Body of pancreas (tissue), 4 donors: ENCODE measurements at regions not wholly inside any gene's neighbourhood (a gene's known extent, or its start where the extent isn't known, plus 50 kb on each side); places are given as distances from the start of the nearest gene placed in this dataset.

Experiments used
- ATAC-seq: fragments of 150-250 bp; one replicate; pipeline ENCODE4 v1.9.1; 2016
- DNase-seq, 4 donors: peaks; one replicate each; pipeline ENCODE4 v3.0.0-alpha.2; 2019
- H3K27ac ChIP-seq, 4 donors: fragments of 200-600 bp; sonication (generic); 1 replicate in 3 of 4; 2 replicates in 1 of 4; pipeline versions ENCODE4 v1.5.1 to v1.6.1; 2016 to 2019; ENCODE audit warnings: mild to moderate bottlenecking in 1 of 4, mixed read lengths in 1 of 4, moderate library complexity in 1 of 4
- H3K27me3 ChIP-seq, 2 donors: fragments of 200-600 bp; sonication (generic); one replicate each; pipeline ENCODE4 v1.6.0; 2016; ENCODE audit warnings: mild to moderate bottlenecking in 1 of 2
- H3K36me3 ChIP-seq, 2 donors: fragments of 200-600 bp; sonication (generic); replicated peaks in 1 of 2; 2 replicates each; pipeline ENCODE4 v1.5.1; 2016; ENCODE audit warnings: low read depth in 2 of 2; ENCODE audit not compliant: insufficient read depth in 1 of 2
- H3K4me1 ChIP-seq: fragments of 200-600 bp; sonication (generic); one replicate; pipeline ENCODE4 v1.6.0; 2016
- H3K4me3 ChIP-seq, 2 donors: fragments of 200-600 bp; sonication (generic); 1 replicate in 1 of 2; 2 replicates in 1 of 2; pipeline ENCODE4 v1.5.1; 2016 to 2019
- H3K9me3 ChIP-seq, 3 donors: fragments of 200-600 bp; sonication (generic); 1 replicate in 2 of 3; 2 replicates in 1 of 3; pipeline ENCODE4 v1.5.1; 2016
- POLR2A ChIP-seq, 3 donors: fragments of 450-650 bp; IDR thresholded peaks; one replicate each; pipeline ENCODE4 v1.6.1; 2016; ENCODE audit warnings: antibody characterized with exemption in 3 of 3, mild to moderate bottlenecking in 2 of 3
- WGBS, 2 donors: methylation state at CpG; one replicate each; pipeline ENCODE4 v1.1.5; 2017; 5-methylcytosine and 5-hydroxymethylcytosine counted together
- intact Hi-C: fragments of 100-400 bp; cut with DNase I; formaldehyde crosslinking; loops from one replicate; pipeline ENCODE4 v1.15.1; 2023
- TF ChIP-seq, protein P1 (sequence below), 7 experiments: fragments of 450-650 bp in 4 of 7; fragments of 200-600 bp in 3 of 7; sonication (generic) in 3 of 7; IDR thresholded peaks; one replicate each; pipeline ENCODE4 v1.5.1; 2016 to 2019; ENCODE audit warnings: antibody characterized with exemption in 7 of 7

DNA sequence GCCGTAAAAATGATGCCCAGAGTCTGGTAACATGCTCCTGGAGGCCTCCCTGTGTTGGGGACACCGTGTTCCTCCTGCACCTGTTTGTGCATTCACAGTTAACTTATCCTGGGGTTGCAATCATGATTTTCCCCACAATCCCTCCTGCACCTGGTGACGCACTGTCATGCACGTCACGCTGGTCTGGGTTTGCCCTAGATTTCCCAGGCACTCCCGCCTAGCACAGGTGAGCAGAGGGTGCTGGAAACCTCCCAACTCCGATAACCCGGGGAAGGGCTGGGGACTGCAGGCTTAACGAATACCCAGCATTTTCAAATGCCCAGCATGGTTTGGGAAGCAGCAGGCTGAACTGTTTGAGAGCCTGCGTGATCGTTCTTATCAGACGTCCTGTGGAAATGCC lies 427.1 kb downstream of the TCERG1L start:
- no peak for TF ChIP-seq POLR2A (IDR thresholded peaks at IDR 0.05)
- TF ChIP-seq, protein P1, sequence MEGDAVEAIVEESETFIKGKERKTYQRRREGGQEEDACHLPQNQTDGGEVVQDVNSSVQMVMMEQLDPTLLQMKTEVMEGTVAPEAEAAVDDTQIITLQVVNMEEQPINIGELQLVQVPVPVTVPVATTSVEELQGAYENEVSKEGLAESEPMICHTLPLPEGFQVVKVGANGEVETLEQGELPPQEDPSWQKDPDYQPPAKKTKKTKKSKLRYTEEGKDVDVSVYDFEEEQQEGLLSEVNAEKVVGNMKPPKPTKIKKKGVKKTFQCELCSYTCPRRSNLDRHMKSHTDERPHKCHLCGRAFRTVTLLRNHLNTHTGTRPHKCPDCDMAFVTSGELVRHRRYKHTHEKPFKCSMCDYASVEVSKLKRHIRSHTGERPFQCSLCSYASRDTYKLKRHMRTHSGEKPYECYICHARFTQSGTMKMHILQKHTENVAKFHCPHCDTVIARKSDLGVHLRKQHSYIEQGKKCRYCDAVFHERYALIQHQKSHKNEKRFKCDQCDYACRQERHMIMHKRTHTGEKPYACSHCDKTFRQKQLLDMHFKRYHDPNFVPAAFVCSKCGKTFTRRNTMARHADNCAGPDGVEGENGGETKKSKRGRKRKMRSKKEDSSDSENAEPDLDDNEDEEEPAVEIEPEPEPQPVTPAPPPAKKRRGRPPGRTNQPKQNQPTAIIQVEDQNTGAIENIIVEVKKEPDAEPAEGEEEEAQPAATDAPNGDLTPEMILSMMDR (IDR thresholded peaks at IDR 0.05): no peak
- no peak overlapping the region for H3K4me3 ChIP-seq
- no peak overlapping the region for H3K27ac ChIP-seq
- DNase-seq (peak in 3 of 4 donors; percentile 25 to 33 (median 27)), ATAC-seq (peak; percentile 18)
- H3K27me3 ChIP-seq: peaks cover 0 to 4% of the 10 kb centered on the region in 2 donors
- H3K9me3 ChIP-seq: no peaks in the 10 kb centered on the region
- no peaks in the 10 kb centered on the region for H3K36me3 ChIP-seq
- intact Hi-C loops: no loop called here
- WGBS, 2 donors: 46 to 53% methylated on average over 12 of the region's 12 CpGs
- H3K4me1 ChIP-seq: no peaks in the 10 kb centered on the region

DNA sequence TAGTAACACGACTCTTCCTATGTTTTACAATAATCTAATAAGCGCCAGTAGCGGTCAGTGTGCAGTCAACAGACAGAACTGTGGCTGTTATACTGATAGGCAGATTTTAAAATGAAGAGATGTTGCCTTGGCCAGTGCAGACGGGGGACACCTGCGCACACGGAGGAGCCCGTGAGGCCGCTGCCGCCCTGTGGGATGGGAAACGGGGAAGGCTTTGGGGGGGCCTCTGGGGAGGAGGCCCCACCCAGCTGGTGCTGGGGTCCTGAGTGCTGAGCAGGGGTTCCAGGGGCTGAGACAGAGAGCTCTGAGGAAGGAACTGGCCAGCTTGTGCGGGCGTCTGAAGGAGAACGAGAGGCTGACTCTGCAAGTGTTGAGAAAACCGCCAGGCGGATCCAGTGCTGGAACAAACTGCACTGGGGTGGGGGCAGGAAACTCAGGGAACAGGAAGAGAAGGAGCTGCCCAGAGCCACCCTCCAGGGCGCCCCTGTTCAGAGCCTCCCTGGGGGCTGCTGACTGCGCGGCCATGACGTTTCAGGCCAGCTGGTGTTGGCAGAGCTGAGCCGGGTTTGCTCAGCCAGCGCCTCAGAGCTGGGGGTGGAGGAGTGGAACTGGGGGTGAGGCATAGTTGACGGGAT lies 426.4 kb downstream of the TCERG1L start:
- Histone ChIP-seq H3K9me3 (no peaks in the 10 kb centered on the region), H3K27me3 (peaks cover 0 to 2% of the 10 kb centered on the region in 2 donors), H3K36me3 (no peaks in the 10 kb centered on the region), H3K27ac (no peak overlapping the region), H3K4me1 (no peaks in the 10 kb centered on the region), H3K4me3 (no peak overlapping the region)
- WGBS, 2 donors: 54 to 60% methylated on average over 22 of the region's 22 CpGs
- no peak for ATAC-seq
- DNase-seq: no peak
- TF ChIP-seq POLR2A (IDR thresholded peaks at IDR 0.05): no peak
- intact Hi-C loops: no loop called here

DNA sequence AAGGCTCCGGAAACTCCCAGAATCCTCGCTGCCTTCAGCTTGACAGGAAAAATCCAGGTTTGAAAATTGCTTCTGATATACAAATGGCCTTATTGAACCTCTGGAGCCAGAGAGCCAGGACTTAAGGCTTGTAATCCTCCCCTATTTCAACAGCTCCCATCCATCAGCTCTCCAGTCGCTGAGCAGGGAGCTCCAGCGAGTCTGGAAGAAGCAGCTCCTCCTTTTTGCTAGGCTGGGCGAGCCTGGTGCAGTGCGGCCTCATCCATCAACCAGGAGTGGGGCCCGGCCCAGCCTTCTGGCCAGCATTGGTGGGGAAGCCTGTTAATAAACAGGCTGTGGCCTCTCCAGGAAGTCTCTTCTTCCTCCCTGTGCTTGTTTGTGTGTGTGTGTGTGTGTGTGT lies 424.4 kb downstream of the TCERG1L start:
- TF ChIP-seq, protein P1 (IDR thresholded peaks at IDR 0.05): no peak
- TF ChIP-seq POLR2A (IDR thresholded peaks at IDR 0.05): no peak
- intact Hi-C loops: no loop called here
- Histone ChIP-seq H3K4me3 (no peak overlapping the region), H3K9me3 (no peaks in the 10 kb centered on the region), H3K4me1 (no peaks in the 10 kb centered on the region), H3K27ac (no peak overlapping the region), H3K36me3 (no peaks in the 10 kb centered on the region), H3K27me3 (no peaks in the 10 kb centered on the region)
- DNase-seq (no peak), ATAC-seq (no peak)
- WGBS, 2 donors: 54 to 82% methylated on average over 6 to 7 of the region's 7 CpGs

DNA sequence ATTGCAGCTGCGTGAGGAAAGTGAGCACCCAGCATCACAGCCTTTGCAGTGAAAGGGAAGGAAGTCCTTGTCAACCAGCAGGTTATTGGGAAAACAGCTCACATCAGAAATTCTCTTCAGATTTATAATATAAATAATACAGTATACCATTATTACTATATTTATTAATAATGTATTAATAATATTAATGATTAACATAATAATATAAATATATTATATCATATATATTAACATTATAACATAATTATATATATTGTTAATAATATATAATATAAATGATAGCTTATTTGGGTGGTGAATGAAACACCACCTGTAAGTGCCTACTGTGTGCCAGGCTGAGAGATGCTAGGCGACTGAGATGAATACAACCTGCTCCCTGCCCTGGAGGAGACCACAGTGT lies 423.0 kb downstream of the TCERG1L start:
- TF ChIP-seq, protein P1 (IDR thresholded peaks at IDR 0.05): no peak
- no peaks in the 10 kb centered on the region for H3K9me3 ChIP-seq
- no peaks in the 10 kb centered on the region for H3K36me3 ChIP-seq
- 77 to 83% methylated on average over 2 of the region's 2 CpGs for WGBS, 2 donors
- H3K4me3 ChIP-seq: no peak overlapping the region
- intact Hi-C loops: no loop called here
- ATAC-seq (no peak), DNase-seq (no peak)
- no peaks in the 10 kb centered on the region for H3K27me3 ChIP-seq
- no peak overlapping the region for H3K27ac ChIP-seq
- H3K4me1 ChIP-seq: no peaks in the 10 kb centered on the region

DNA sequence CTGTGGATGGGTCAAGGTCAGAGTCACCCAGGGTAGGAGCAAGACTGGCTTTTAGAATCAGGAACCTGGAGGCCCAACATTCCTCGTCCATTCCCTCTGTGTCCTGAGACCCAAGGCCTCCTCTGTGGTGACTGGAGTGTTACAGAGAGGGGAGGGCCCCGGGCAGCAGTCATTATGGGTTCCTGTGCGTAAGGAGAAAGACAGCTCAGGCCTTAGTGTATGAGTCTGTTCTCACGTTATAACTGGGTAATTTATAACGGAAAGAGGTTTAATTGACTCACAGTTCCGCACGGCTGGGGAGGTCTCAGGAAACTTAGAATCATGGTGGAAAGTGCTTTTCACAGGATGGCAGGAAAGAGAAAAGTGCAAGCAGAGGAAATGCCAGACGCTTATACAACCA lies 422.3 kb downstream of the TCERG1L start:
- Histone ChIP-seq H3K27me3 (no peaks in the 10 kb centered on the region), H3K27ac (no peak overlapping the region), H3K4me3 (no peak overlapping the region), H3K4me1 (no peaks in the 10 kb centered on the region), H3K9me3 (no peaks in the 10 kb centered on the region), H3K36me3 (no peaks in the 10 kb centered on the region)
- intact Hi-C loops: no loop called here
- 70% methylated on average over 8 of the region's 8 CpGs for WGBS, 2 donors
- no peak for DNase-seq
- no peak for ATAC-seq
- no peak for TF ChIP-seq POLR2A (IDR thresholded peaks at IDR 0.05)
- TF ChIP-seq, protein P1 (IDR thresholded peaks at IDR 0.05): no peak
